ENCODE measurements at regions not wholly inside any gene's neighbourhood (a gene's known extent, or its start where the extent isn't known, plus 50 kb on each side); places are given as distances from the start of the nearest gene placed in this dataset.
A peak's percentile ranks its signal among the peaks of the same experiment; 100 is the strongest.

DNA sequence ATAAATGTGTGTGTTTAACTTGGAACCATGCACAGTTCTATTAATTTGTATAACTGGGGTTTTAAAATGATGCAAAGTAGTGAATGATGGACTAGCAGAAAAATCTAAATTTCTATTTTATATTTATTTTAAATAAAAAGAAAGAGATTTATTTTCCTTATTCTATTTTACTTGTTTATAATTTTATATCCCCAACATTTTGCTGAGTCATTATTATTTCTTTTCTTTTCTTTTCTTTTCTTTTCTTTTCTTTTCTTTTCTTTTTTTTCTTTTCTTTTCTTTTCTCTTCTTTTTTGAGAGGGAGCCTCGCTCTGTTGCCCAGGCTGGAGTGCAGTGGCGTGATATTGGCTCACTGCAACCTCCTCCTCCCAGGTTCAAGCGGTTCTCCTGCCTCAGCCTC, 395.0 kb upstream of the NCAM2 start:
- DNase-seq, result no peak

DNA sequence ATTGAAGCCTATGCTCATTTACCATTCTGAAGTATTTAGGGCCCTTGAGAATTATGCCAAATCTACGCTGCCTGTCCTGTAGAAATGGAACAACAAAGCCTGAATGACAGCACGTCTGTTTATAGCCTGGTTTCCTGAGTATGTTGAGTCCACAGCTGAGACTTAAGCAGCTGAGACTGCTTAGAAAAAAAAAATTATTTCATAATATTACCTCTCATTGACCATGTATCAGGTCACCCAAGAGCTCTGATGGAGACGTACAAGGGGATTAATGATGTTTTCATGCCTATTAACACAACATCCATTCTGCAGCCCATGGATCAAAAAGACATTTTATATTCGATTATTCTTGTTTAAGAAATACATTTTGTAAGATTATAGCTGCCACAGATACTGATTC, 387.2 kb upstream of the NCAM2 start:
- no peak for DNase-seq

GRCh38 chr21:20613654-20614053, 384.6 kb upstream of the NCAM2 start:
- DNase-seq, result no peak

DNA sequence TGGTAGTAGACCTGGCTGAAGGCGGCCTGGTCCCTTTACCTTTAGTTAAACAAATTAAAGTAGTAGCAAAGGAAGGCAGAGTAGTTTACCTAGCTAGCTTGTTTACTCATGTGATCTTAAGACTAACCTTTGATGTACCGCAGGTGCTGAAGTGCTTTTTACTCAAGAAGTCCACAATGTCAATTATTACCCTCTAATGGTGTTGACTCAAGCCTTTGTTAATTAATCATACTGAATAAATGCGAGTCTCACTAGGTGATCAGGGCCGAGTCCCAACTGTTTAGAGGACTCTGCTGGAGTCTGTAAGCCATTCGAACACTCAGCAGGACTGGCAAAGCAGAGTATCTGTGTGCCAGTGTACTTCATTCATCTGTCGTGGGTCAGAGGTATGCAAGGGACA, 381.1 kb upstream of the NCAM2 start:
- no peak for DNase-seq

DNA sequence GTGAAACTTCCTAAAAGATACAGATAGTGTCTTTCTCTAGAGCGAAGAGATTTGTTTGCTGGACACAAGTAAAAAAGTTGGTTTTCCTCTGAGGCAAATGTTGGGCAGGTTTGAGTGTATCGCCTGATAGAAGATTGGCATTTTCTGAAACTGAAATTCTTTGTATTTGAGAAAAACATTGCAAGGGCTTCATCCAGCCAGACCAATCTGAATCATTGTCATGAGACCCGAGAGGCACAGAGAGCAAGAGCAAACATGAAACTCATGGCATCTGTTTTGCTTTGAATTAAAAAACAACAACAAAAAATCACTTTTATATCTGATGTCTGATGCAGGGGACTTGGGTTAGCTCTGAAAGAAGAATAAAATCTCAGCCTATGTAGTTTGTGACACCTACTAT, 379.3 kb upstream of the NCAM2 start:
- DNase-seq, result no peak

DNA sequence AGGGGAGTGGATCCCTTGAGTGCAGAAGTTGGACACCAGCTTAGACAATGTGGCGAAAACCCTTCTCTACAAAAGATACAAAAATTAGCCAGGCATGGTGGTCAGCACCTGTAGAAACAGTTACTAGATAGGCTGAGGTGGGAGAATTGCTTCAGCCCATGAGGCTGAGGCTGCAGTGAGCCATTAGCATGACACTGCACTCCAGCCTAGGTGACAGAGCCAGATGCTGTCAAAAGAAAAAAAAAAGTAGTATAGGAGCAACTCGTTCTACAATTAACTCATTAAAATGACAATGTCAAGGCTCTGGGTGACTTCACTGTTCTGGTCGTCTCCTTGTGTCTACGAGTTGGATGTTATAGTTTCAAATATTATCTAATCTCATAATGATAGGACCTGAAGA, 370.6 kb upstream of the NCAM2 start:
- no peak for DNase-seq

DNA sequence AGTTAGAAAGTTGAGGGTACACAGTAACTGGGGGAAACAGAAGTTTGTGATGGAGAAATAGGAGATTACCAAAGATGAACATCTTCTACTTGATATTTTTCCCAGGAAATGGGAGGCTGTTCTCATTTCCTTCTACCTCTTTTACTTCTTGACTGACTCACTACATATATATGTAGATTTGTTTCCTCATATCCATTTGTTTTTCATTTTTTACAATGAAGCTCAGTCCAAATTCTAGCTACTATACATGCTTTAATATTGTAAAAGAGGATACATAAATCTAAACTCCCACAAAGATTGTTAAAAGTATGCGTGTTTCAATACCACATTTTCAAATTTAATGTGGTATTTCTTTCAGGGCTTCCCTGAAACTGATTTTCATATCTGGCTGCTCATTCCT, 366.6 kb upstream of the NCAM2 start:
- no peak for DNase-seq

DNA sequence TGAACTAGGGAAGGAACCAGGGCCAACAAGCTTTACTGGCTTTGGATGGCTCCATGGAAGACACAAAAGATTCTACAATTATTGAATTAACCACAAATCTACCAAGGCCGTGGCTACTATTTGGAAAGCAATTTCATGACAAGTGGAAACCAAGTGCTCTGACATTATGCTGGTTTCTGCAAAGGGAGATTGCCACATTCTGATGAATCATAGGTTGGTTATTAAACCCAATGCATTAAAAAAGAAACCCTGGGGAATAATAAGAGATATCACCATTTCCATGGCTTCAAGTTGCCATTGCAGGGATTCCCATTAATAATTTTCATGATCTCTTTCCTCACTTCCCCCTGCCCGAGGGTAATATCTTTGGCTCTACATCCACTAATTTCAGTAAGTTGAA, 359.2 kb upstream of the NCAM2 start:
- peak; percentile 52 for DNase-seq

DNA sequence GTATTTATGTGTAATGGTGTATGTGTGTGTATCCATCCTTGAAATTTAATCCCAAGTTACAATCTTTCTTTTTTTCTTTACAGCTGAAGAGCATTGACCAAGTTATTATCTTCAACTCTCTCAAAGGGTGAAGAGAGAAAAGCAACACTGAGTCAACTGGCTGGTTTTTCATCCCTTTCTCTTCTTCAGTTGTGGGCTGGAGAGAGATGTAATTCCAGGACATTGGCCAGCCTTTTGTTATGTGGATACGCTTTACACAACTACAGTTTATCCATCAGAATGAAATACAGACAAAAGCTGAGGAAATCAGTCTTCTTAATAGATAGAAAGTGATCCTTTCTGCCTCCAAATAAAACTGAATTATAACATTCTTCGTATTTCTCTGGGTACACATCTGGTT, 357.0 kb upstream of the NCAM2 start:
- no peak for DNase-seq

GRCh38 chr21:20642681-20643080, 355.5 kb upstream of the NCAM2 start:
- no peak for DNase-seq

DNA sequence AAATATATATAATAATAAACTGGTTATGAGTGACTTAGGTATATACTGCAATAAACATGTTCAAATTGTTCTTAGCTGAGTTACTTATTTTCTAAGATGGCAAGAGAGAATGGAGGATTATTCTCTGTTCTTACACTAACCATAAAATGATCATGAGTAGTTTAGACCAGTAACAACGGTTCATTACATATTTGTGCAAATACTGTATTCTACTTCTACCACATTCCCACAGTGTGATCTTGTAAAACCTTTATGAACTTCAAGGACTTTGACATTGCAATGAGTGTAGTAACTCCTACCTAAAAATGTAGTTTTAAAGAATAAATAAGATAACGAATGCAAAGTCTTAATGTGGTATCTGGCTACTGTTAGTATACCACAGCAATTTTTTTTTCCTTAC, 353.7 kb upstream of the NCAM2 start:
- no peak for DNase-seq

GRCh38 chr21:20645344-20645743, 352.9 kb upstream of the NCAM2 start:
- DNase-seq, result no peak

- no peak for DNase-seq
Measured at GRCh38 chr21:20646431-20647165, 351.6 kb upstream of the NCAM2 start.

DNA sequence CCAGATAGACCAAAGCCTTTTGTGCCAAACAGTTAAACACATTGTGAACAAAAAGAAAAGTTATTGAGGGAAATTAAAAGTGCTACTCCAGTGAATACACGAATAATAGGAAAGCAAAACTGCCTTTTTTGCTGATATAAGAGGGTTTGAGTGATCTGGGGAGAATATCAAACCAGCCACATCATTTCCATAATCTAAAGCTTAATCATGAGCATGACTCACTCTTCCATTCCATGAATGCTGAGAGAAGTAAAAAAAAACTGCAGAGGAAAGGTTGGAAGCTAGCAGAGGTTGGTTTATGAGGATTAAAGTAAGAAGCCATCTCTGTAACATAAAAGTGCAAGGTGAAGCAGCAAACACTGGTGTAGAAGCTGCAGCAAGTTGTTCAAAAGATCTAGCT, 350.6 kb upstream of the NCAM2 start:
- DNase-seq, result no peak

- no peak for DNase-seq
Measured at GRCh38 chr21:20649231-20649630, 349.0 kb upstream of the NCAM2 start.

DNA sequence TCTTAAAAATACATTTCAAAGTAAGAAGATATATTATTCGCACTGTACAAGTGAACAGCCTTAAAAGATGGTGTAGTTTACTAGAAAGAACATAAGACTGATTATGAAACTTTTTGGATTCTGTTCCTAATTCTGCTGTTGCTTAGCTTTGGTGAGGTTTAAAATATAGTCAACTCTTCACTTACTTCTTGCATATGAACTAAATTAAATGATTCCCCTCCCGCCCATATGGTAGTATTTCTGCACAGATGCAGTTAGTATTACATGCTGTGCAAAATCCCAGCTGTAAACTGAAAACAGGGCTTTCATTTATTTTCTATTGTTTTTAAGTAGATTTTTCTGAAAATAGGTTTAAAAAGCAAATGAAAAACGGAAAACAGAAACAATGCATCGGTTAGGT, 345.4 kb upstream of the NCAM2 start:
- DNase-seq, result no peak

DNA sequence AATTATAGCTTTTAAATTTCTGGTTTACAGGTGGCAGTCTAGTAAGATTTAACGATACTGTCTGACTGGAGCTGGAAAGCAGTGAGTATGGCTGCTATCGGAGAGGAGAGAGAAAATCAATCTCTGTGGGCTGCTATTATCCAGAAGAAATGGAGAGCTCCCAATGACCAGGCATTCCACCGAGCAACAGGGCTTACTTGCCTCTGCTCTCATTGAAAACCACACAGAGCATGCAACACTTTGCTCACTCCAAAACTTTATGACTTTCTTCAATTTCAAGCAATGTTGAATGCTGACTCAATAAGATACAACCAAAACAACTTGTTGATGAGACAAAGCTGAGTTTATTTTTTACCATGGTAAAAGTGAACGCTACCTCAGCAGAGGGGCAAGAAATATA, 337.0 kb upstream of the NCAM2 start:
- DNase-seq, result no peak

DNA sequence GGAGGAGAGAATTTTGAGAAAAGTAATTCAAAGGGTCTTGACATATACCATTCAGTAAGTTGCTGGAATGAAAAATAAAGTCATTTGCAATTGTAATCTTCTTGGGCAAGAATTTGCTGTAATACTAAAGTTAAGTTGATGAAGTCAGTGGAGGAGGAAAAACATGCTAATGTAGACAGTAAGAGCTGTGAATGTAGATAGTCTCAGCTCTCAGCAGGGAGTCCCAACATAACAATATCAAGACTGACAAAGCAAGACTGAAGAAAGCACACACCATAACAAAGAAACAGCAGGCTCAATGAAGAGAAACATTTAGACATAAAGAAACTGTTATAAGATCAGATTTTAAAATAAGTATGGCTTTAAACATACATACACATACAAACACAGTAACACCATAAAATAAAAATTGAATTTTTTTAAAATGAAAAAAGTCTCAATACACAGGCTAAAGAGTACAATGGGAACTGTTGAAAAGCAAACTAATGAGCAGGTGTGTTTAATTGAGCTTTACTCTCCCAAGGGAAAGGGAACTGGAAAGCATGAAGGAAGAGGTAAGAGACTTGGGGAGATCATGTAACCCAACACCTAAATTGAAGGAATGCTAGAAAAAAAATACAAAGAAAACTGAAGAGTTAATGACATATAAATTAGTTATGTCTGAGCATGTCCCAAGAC, 336.3 kb upstream of the NCAM2 start:
- DNase-seq, result no peak

DNA sequence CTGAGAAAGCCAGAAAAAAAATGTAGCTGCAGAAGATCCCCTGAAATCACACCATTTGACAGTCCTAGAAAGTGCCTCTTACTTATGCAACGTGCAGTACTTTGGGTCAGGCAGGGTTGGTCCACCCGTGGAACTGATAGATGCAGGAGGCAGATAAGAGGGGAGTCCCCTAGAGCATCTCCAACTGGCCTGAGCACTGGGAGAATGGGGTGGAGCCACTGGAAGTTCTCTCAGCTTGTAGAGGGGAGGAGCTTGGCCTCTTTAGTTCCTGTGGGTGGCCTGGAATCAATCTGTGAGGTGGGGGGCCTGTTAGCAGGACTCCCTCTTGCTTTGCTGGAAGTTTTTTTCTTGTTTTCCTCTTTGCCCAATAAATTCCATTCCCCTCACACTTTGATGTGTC, 335.7 kb upstream of the NCAM2 start:
- no peak for DNase-seq

- DNase-seq, result no peak
Measured at GRCh38 chr21:20667931-20668330, 330.3 kb upstream of the NCAM2 start.

DNA sequence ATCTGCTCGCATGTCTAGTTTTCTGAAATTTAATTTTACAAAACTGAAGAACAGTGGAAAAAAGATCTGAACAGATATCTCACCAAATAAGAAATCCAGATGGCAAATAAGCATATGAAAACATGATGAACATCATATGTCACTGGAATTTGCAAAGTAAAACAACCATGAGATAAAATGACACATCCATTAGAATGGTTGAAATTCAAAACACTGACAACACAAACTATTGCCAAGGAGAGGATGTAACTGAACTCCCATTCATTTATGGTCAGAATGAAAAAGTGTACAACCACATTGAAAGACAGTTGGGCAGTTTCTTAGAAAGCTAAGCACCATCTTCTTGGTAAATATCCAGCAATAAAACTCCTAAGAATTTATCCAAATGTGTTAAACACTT, 312.7 kb upstream of the NCAM2 start:
- no peak for DNase-seq

DNA sequence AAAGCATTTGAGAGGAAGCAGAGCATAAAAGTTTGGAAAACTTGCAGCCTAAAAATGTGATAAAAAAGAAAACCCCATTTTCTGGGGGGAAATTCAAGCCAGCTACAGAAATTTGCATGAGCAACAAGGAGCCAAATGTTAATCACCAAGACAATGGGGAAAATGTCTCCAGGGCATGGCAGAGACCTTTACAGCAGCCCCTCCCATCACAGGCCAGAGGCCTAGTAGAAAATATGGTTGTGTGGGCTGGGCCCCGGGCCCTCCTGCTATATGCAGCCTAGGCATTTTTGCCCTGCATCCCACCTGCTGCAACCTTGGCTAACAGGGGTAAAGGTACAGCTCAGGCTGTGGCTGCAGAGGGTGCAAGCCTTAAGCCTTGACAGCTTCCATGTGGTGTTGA, 299.6 kb upstream of the NCAM2 start:
- no peak for DNase-seq

DNA sequence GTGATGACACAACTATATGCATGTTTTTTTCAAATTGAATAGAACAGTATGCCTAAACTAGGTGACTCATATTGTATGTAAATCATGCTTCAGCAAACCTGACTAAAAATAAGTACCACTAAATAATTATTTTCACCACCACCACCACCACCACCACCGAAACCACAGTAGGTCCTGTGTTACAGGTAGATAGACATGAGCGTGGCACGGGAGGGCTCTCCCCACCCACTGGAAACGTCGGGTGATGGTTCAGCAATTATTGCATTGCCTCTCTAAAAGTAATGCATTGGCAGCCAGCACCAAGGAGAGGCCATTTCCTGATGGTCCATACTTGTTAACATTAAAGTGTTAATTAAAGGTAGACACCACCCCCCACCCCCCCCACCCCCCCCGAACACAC, 297.0 kb upstream of the NCAM2 start:
- DNase-seq, result no peak

DNA sequence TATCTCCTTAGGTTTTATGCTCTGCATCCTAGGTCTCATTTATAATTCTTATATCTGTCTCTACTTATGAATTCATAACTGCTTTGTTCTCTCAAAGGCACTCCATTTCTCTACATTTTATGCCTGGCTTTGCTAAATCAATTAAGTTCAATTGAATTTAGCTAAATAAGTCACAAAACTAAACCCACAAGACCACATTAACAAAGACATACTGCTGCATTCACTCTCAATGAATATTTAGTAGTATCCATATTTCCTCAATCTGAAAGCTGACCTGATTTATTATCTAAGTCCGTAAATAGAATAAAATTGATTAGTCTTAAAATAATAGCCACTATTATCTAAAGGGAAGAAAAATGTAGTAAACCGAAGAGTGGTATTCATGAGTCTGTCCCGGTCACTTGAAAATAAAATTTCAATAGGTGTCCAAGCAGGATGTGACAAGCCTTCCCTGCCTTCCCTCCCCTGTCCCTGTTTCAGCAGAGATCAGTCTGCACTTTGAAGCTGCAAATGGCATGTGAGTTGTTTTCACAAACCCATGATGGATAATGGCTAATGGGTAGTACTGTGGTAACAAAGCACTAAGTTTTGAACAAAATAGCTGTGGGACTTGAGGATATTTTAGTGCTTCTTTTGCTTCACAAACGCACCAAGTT, 295.0 kb upstream of the NCAM2 start:
- DNase-seq, result no peak

DNA sequence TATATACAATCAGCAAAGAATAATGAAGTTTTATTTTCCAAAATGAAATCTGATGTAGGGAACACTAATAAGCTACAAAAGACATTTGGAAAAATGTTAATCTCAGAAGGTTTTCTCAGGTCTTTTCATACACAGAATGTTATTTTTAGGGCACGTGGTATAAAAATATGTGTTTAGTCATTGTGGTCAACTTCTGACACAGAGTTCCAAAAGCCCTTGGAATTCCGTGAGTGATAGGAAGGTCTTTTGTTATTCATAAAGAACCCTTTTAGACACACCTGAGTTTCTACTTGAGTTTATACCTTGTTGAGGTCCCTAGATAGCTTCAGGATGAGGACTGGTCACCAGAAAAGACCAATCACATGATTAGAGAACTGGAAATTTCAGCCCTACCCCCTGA, 277.6 kb upstream of the NCAM2 start:
- peak; percentile 33 for DNase-seq

Measured in OCI-M1 (cell line).